Suprapubic skin (tissue), 4 donors: ENCODE measurements at regions not wholly inside any gene's neighbourhood (a gene's known extent, or its start where the extent isn't known, plus 50 kb on each side); places are given as distances from the start of the nearest gene placed in this dataset.

ENCODE experiments used
- CTCF ChIP-seq, 2 donors: fragments of 200-600 bp in 1 of 2; fragments of 450-650 bp in 1 of 2; sonication (generic) in 1 of 2; IDR thresholded peaks; one replicate each; pipeline ENCODE4 v1.5.1; 2016 to 2019; ENCODE audit warnings: antibody characterized with exemption in 2 of 2, mild to moderate bottlenecking in 1 of 2, moderate library complexity in 1 of 2
- EP300 ChIP-seq: sonication (generic); formaldehyde crosslinking; IDR thresholded peaks from one replicate; pipeline ENCODE4 v1.6.1; 2017; ENCODE audit warnings: antibody characterized with exemption
- POLR2A ChIP-seq, 2 donors: fragments of 450-650 bp; IDR thresholded peaks; one replicate each; pipeline ENCODE4 v1.6.1; 2017; ENCODE audit warnings: antibody characterized with exemption in 2 of 2, mild to moderate bottlenecking in 2 of 2, moderate library complexity in 2 of 2
- POLR2AphosphoS5 ChIP-seq, 3 donors: sonication (generic); formaldehyde crosslinking; IDR thresholded peaks; one replicate each; pipeline ENCODE4 v1.6.1; 2017; ENCODE audit warnings: antibody characterized with exemption in 3 of 3

GRCh38 chr4:4642496-4643000 lies 100.7 kb upstream of the STX18 start:
- TF ChIP-seq CTCF (IDR thresholded peaks at IDR 0.05) (no peak), POLR2A (IDR thresholded peaks at IDR 0.05) (no peak), POLR2AphosphoS5 (IDR thresholded peaks at IDR 0.05) (no peak), EP300 (no peak)
